HFF-Myc (cell line): ENCODE measurements at regions not wholly inside any gene's neighbourhood (a gene's known extent, or its start where the extent isn't known, plus 50 kb on each side); places are given as distances from the start of the nearest gene placed in this dataset.

Experiments
- DNase-seq: peaks from one replicate; pipeline ENCODE4 v3.0.0-alpha.2; 2011; ENCODE audit warnings: low read depth; ENCODE audit errors: extremely low read depth
- H3K4me3 ChIP-seq: replicated peaks from 2 replicates; pipeline ENCODE4 v1.5.1; 2011; ENCODE audit warnings: low read depth, mild to moderate bottlenecking, control low read depth, low read length
- TF ChIP-seq, protein P1 (sequence below): IDR thresholded peaks from 2 replicates; pipeline ENCODE4 v1.5.1; 2012; ENCODE audit warnings: mild to moderate bottlenecking, low read depth, low read length, control low read depth; ENCODE audit errors: missing control alignments

DNA sequence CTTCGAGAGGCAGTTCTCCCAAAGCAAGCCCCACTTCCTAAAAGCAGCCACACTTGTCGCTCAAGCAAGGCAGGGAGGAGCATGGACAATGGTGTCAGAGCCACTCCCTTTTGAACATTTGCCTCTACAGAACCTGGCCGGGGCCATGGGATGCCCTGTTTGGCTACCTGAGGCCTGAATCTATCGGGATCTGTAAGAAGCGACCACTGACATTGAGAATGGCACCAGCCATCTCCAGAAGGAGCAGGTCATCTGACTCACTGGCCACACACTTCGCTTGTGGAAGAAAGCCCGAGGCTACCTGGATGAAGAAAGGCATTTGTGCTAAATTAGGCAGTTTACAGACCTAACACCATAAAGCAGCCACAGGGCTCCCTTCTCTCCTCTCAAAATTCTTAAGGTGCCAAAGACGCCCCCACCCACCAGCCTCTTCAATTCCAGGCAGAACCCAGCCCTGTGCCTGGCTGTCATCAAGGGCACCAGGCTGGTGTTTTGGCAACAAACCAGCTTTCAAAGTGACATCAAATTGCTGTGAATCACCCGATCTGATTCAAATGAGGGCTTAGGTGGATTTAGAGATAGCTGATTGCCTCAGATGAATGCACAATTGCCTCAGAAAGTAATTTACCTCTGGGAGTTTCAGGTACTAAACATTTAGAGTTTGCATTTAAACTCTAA, 104.8 kb downstream of the ETS2 start:
- H3K4me3 ChIP-seq = no peak overlapping the region
- TF ChIP-seq, protein P1, sequence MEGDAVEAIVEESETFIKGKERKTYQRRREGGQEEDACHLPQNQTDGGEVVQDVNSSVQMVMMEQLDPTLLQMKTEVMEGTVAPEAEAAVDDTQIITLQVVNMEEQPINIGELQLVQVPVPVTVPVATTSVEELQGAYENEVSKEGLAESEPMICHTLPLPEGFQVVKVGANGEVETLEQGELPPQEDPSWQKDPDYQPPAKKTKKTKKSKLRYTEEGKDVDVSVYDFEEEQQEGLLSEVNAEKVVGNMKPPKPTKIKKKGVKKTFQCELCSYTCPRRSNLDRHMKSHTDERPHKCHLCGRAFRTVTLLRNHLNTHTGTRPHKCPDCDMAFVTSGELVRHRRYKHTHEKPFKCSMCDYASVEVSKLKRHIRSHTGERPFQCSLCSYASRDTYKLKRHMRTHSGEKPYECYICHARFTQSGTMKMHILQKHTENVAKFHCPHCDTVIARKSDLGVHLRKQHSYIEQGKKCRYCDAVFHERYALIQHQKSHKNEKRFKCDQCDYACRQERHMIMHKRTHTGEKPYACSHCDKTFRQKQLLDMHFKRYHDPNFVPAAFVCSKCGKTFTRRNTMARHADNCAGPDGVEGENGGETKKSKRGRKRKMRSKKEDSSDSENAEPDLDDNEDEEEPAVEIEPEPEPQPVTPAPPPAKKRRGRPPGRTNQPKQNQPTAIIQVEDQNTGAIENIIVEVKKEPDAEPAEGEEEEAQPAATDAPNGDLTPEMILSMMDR = no peak
- no peak for DNase-seq

- TF ChIP-seq, protein P1 = no peak
- no peak for DNase-seq
- no peak overlapping the region for H3K4me3 ChIP-seq
Observed at GRCh38 chr21:38909929-38910328, 104.2 kb downstream of the ETS2 start.

- TF ChIP-seq, protein P1 = no peak
- no peak overlapping the region for H3K4me3 ChIP-seq
- DNase-seq = no peak
Observed at GRCh38 chr21:38909109-38909508, 103.4 kb downstream of the ETS2 start.

- TF ChIP-seq, protein P1 = no peak
Observed at GRCh38 chr21:38908537-38908936, 102.8 kb downstream of the ETS2 start.

DNA sequence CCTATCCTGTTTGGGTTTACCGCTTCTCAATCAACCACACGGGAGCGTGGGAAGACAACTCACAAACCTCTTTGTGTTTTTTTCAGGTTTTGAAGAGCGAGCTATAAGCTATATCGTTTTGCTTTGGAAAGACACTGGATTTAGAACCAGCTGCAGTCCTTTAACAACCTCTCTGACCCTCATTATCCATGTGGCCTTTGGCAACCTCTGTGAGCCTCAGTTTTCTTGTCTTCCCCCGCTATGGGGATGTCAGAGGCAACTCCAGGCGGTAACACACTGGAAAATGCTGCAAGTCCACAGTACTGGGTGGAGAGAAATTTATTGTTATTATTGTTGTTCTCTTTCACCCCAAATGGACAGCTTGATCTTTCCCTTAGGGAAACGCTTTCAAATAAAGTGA, 100.0 kb downstream of the ETS2 start:
- TF ChIP-seq, protein P1 = no peak
- no peak overlapping the region for H3K4me3 ChIP-seq
- DNase-seq = no peak

More at GRCh38 chr21:38908537-38908936, 102.8 kb downstream of the ETS2 start:
- DNase-seq = no peak
- H3K4me3 ChIP-seq = no peak overlapping the region

DNA sequence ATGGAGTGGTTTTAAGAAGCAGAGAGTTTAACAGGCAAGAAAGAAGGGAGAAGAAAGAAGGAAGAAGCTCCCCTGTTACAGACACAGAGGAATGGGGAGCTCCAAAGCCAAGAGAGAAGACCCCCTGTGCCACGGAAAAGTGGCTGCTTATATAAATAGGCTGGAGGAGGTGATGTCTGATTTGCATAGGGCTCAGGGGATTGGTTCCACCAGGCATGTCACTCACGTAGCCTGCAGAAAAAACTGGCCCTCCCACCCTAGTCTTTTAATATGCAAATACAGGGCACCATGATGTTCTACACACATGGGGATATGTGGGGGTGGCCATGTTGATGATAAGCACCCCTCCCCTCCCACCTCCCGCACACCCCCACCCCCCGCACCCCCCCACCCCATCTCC, 99.6 kb downstream of the ETS2 start:
- TF ChIP-seq, protein P1 = no peak

GRCh38 chr21:38903690-38904139, 98.0 kb downstream of the ETS2 start:
- no peak overlapping the region for H3K4me3 ChIP-seq
- TF ChIP-seq, protein P1 = no peak
- no peak for DNase-seq

More for the DNA sequence above, 99.6 kb downstream of the ETS2 start:
- DNase-seq = no peak
- no peak overlapping the region for H3K4me3 ChIP-seq
